Stimulated activated naive CD8-positive, alpha-beta T cell treated with anti-CD3 and anti-CD28 coated beads, Interleukin-15, amount 100 ng/mL, for 72 hours (primary cell): ENCODE measurements at regions not wholly inside any gene's neighbourhood (a gene's known extent, or its start where the extent isn't known, plus 50 kb on each side); places are given as distances from the start of the nearest gene placed in this dataset.

ENCODE experiments used
- ATAC-seq: fragments of 150-1000 bp; cut with Tn5 transposase; 2 replicates; pipeline ENCODE4 v1.10.0; 2021; ENCODE audit warnings: mild to moderate bottlenecking, moderate library complexity
- DNase-seq, 2 donors: peaks; one replicate each; pipeline ENCODE4 v3.0.0; 2021 to 2022
- H3K27ac Mint-ChIP-seq, 2 donors: one replicate each; pipeline ENCODE4 v1.8.0; 2022; ENCODE audit warnings: mild to moderate bottlenecking in 2 of 2, mixed read lengths in 2 of 2, moderate library complexity in 2 of 2
- H3K27me3 Mint-ChIP-seq: one replicate; pipeline ENCODE4 v1.8.0; 2022; ENCODE audit warnings: mixed read lengths
- H3K4me1 Mint-ChIP-seq: one replicate; pipeline ENCODE4 v1.8.0; 2022; ENCODE audit warnings: mild to moderate bottlenecking, mixed read lengths
- H3K4me3 Mint-ChIP-seq, 2 donors: one replicate each; pipeline ENCODE4 v1.8.0; 2022; ENCODE audit warnings: mild to moderate bottlenecking in 2 of 2, mixed read lengths in 2 of 2, moderate library complexity in 1 of 2
- H3K9me3 Mint-ChIP-seq, 2 donors: one replicate each; pipeline ENCODE4 v1.8.0; 2022; ENCODE audit warnings: mixed read lengths in 2 of 2

GRCh38 chr1:213929398-213929797, 58.4 kb upstream of the PROX1 start:
- Mint-ChIP-seq H3K9me3 (peaks cover 5 to 7% of the 10 kb centered on the region in 2 donors), H3K27ac (no peak overlapping the region), H3K27me3 (peaks cover 11% of the 10 kb centered on the region), H3K4me1 (no peaks in the 10 kb centered on the region), H3K4me3 (no peak overlapping the region)
- ATAC-seq (no peak), DNase-seq (no peak)

GRCh38 chr1:213931836-213932235, 55.9 kb upstream of the PROX1 start:
- Mint-ChIP-seq H3K27me3 (peaks cover 11% of the 10 kb centered on the region), H3K4me1 (no peaks in the 10 kb centered on the region), H3K27ac (no peak overlapping the region), H3K9me3 (peaks cover 7 to 15% of the 10 kb centered on the region in 2 donors), H3K4me3 (no peak overlapping the region)
- DNase-seq (no peak), ATAC-seq (no peak)

- DNase-seq = no peak
- no peak overlapping the region for H3K4me3 Mint-ChIP-seq
- peaks cover 11% of the 10 kb centered on the region for H3K27me3 Mint-ChIP-seq
- peaks cover 7 to 26% of the 10 kb centered on the region in 2 donors for H3K9me3 Mint-ChIP-seq
- no peak overlapping the region for H3K27ac Mint-ChIP-seq
- no peaks in the 10 kb centered on the region for H3K4me1 Mint-ChIP-seq
- no peak for ATAC-seq
These were observed 54.4 kb upstream of the PROX1 start for GRCh38 chr1:213933336-213933735.

- Mint-ChIP-seq H3K4me1 (no peaks in the 10 kb centered on the region), H3K9me3 (peaks cover 7 to 27% of the 10 kb centered on the region in 2 donors), H3K27me3 (peaks cover 11% of the 10 kb centered on the region), H3K27ac (no peak overlapping the region), H3K4me3 (no peak overlapping the region)
- DNase-seq (no peak), ATAC-seq (no peak)
These were observed 53.1 kb upstream of the PROX1 start for GRCh38 chr1:213934649-213935048.

GRCh38 chr1:213936571-213936970, 51.2 kb upstream of the PROX1 start:
- Mint-ChIP-seq H3K4me1 (no peaks in the 10 kb centered on the region), H3K27me3 (no peaks in the 10 kb centered on the region), H3K9me3 (peaks cover 7 to 27% of the 10 kb centered on the region in 2 donors), H3K27ac (peak overlapping the region in 1 of 2 donors; percentile 42), H3K4me3 (no peak overlapping the region)
- DNase-seq (no peak), ATAC-seq (no peak)
